DMS53 (cell line): ENCODE measurements at regions not wholly inside any gene's neighbourhood (a gene's known extent, or its start where the extent isn't known, plus 50 kb on each side); places are given as distances from the start of the nearest gene placed in this dataset.

Source experiments
- DNase-seq: peaks from one replicate; lab custom pipeline; 2025; lab: John Stamatoyannopoulos, UW

DNA sequence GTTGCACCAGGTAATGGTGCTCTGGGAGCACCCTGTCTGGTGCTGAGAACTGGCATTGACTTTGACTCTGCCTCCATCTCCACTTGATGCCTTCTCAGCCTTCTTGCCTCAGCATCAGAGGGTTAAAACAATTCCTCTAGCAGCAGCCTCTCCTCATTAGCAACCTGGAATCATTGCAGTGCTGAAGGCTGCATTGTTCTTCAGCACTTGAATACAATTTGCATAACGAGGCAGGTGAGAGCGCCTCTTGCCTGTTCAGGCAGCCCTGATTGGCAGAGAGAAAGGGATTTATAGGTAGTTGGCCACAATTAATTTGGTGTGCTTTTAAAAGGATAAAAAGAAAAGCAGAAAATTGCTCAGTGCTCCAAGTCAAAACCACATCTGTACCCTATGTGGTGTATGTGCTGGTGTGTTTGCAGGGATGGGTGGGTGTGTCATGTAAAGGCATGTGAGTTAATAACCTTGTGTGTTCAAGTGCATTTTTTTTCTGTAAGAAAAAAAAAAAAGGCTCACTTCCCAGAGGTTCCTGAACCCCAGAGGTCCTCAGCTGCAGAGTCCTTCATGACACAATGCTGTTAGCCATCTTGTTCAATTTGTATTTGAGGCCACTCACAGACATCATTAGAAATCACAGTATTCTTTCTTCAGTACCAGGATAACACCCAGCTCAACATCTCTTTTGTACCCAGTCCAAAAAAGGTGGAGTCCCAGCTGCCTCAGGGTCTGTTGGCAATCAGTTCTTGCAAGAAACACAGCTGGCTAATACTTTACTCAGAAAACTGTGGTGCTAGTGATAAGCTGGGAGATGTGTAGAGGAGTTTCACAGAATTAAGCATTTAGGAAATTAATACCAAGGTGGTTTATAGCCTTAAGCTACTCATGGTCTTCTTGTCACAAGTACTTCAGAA lies 385.6 kb downstream of the GRIN2B start:
- DNase-seq: no peak

- DNase-seq: no peak
These were observed 386.5 kb downstream of the GRIN2B start for GRCh38 chr12:13594731-13595514.

DNA sequence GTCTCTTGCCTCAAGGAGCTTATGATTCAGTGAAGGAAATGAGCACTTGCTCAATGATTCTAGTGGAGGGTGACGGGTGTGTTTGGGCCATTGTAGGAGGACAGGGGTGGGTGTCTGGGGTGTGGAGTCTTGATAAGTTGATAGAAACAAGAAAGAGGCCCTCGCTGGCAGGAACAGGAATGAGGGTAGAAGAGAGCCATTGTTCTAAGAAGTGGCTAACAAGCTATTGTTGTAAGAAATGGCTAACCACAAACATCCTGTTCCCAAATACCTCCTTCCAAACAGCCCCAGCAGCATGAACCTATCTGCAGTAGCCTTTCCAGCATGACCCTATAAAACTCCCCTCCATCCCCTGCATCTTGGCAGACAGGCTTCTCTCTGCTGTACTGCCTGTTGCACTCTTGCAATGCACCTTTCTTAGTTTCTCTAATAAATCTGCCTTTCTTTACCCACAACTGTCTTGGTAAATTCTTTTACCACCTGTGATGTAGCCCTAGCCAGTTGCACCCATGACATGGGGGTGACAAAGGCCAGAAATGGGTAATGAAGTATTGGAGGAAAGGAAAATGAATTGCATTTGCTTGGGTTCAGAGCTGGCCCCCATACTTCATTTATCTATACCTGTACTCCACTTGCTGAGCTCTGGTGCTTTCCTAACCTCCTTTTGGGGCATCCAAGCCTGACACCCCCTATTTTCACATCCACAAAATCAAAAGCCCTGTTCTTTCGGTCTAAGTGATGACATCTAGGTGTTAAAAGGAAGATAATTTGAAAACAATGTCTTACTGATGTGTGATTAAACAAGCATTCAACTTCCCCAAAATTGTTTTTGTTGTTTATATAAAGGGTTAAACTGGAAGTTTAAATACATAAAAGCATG lies 389.1 kb downstream of the GRIN2B start:
- DNase-seq: no peak

DNA sequence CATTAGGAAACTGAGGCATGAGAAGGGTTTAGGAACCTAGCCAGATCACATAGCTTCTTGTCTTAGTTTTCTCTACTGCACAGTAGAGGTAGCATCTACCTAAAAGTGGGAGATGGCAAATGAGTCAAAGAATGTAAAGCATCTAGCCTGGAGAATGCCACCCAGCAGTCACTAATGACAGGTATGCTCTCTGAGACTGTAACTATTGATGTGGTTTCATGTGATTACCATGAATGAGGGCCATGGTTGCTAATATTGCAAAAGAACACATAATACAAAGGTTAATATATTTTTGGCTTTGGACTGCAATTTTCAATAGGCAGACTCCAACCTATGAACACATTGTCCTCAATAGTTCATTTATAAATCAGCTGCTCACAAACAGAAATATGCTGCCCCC lies 389.9 kb downstream of the GRIN2B start:
- DNase-seq: no peak

DNA sequence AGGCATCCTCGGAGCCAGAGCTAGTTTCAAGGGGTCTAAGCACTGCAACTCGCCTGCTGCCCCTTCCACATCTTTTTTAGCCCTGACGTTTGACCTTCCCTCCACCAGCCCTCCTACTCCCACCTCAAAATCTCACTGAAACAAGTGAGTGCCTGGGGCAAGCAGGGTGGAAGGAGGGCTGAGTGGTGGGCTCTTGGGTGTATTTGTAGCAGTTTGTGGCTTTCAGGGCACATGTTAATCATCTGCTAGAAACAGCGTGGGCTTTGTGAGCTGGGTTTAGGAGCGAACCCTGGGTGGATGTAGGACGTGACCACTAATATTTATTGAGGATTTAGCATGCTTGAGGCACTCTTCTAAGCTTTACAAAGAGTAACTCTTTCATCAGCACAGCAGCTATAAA lies 390.3 kb downstream of the GRIN2B start:
- no peak for DNase-seq

DNA sequence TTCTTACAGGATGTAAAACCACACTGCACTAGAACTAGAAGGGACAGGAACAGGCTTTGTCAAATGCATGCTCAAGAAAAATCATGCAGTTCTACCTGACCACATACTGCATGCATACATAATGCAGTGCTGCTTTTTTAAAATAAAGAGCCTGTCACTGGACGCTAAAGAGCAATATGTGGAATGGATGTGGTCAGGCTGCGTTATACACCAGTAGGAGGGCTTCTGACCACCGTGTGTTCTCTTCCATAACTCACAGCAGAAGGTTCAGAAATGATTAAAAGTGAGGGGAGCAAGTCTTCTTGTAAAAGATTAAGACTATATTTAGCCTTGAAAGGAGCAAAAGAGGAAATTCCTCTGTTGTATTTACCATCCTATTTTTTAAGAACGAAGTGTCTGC lies 392.0 kb downstream of the EMP1 start:
- no peak for DNase-seq

GRCh38 chr12:13587721-13588390 lies 391.3 kb downstream of the EMP1 start:
- no peak for DNase-seq

DNA sequence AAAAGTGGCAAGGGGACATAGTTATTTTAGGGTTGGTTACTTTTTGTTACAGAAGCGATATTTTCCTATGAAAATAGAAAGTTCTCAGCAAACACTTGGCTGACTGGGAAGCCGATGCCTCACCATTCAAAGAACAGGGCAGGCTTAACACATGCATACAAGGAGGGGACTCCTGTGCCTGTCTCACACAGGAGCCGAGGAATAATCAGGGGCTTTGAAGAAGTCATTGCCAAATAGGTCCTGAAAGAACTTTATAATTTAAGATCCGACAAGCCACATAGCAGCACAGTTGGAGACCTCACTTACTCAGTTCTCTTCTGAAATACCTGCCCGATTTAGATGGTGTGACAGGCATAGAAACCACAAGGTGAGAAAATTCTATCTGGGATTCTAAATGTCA lies 389.8 kb downstream of the EMP1 start:
- DNase-seq: no peak

DNA sequence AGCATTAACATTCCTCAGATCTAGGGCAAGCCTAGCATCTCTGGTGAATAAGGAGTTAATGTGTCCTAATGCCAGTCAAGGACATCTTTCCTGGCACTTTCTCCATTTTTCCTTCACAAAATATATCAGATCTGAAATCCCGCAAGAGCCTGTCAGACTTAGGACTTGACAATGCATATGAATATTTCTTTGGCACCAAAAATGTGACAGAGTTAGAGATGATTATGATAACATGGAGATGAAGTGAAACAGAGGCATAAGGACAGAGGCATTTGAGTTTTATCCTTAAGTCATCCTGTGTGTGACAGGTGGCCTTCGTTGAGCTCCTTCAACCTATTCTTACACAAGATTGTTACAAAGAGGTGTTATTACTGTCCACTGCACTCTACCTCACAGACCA lies 388.0 kb downstream of the EMP1 start:
- DNase-seq: no peak

DNA sequence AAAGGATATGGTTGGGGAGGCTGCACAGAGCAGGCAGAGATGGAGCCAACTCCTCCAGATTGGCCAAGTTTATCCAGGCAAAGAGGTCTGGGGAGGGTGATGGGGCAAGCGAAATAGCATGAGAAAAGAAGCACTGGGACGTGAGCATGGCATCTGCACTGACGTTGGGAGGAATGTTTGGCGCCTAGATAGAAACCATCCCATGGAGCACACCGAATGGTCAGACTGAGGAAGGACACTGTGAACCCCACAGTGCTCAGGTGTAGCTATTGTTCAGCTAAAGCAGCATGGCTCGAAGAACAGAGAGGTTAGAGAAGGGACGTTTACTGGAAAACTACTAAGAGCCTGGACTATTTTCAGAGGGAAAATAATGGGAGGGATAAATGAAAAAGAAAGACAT lies 387.1 kb downstream of the EMP1 start:
- no peak for DNase-seq

DNA sequence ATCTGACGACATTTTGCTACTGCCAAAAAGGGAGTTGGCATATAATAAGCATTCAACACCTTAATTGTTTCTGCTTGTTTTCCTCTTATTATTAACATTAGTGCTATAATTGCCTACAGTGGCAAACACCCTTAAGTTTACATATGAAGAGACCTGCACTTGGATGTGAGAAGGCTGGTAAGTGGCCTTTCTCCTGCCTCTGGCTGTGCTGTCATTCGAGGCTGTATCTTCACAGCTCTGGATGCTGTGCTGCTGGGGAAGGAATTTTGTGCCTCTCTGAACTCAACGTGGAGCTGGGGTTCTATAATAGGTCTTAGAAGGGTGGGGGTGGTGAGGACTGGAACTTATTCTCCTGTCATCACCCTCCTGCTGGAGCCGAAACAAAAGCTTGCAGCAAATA lies 385.9 kb downstream of the EMP1 start:
- DNase-seq: no peak

DNA sequence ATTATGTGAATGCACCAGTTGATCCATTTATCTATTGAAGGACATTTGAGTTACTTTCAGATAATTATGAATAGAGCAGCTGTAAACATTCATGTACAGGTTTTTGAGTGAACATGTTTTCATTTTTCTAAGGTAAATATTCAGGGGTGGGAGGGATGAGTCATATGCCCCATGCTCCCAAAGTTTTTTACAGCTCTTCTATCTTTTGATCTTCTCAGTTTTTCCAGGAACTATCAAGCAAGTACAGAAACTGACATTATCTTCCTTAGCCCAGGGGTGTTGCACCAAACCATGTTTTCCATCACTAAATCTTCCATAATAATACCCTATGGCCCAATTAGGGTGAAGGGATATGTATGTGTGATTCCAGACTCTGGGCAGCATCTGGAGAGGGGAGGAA lies 384.5 kb downstream of the EMP1 start:
- peak; percentile 26 for DNase-seq

GRCh38 chr12:13580206-13580605 lies 383.7 kb downstream of the EMP1 start:
- no peak for DNase-seq

DNA sequence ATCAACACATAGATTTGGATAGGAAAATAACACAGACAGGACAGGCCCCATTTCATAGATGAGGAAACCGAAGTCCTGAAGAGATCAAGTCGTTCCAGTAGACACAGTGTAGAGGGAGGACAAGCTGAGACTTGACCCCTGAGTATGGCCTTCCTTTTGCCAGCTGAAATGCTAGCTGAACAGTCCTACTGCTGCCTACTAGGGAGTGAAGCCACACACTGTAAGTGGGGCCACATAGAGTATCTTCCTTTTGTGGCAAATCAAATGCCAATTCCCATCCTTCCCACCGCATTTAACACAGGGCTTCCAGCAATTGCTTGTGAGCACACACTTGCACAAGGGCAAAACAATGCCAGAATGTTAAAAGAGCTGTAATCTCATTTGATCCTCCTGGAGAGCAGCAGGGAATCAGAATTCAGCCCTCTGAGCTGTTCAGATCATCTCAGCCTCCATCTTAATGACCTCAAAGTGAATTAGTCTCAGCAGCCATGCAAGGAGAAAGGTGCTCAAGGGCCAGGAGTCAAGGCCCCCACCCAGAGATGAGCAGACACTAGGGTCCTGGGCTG lies 380.5 kb downstream of the EMP1 start:
- DNase-seq: no peak

DNA sequence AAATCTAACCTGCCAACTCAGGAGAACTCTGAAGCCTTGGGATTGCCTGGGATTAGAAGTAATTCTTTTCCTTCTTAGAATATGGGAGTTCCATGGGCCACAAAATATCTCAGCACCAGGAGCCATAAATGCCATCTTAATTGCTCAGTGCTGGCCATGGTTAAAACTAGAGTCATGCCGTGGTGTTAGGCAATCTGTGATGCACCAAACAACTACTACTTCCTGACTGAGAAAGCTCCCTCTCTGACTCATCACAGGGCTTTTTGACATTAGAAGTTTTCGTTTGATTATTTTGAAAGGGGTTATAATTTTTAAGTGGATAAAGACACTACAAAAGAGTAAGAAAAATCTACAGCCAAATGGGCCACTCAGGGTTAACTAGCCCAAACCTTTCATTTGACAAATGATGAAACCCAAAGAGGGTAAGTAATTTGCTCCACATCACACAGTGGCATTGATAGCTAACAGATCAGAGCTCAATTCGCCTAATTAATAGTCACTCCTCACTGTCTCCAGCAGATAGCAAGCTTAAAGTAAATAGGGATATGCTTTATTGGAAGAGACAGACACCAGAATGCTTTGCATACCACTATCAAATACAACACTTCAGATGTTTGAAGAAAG lies 377.3 kb downstream of the EMP1 start:
- DNase-seq: no peak

GRCh38 chr12:13571035-13571434 lies 374.5 kb downstream of the EMP1 start:
- no peak for DNase-seq

GRCh38 chr12:13570005-13570694 lies 373.6 kb downstream of the EMP1 start:
- no peak for DNase-seq

- DNase-seq: no peak
These were observed 369.8 kb downstream of the EMP1 start for GRCh38 chr12:13566292-13566691.

GRCh38 chr12:13564266-13564810 lies 367.8 kb downstream of the EMP1 start:
- no peak for DNase-seq

DNA sequence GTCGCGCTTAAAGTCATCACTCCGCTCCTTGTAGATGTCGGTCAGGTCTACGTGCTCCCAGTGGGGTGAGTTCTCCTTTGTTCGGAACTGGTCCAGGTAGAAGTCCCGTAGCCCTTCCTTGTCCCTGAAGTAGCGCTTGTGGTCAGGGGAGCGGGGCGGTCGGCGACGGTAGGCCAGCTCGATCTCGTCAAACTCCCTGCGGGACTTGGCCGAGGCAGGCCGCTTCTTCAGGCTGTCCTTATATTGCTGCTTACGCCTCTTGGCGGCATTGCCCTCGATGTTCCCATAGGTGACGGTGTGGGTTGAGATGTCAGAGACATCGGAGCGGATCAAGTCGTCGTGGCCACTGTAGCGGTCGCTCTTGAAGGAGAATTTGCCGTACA lies 367.2 kb downstream of the EMP1 start:
- DNase-seq: no peak
